Neural cell (in vitro differentiated cells): ENCODE measurements at regions not wholly inside any gene's neighbourhood (a gene's known extent, or its start where the extent isn't known, plus 50 kb on each side); places are given as distances from the start of the nearest gene placed in this dataset.

Experiments
- EP300 ChIP-seq: fragments of 450-650 bp; conservative IDR thresholded peaks from 2 replicates; pipeline ENCODE4 v1.6.1; 2014; ENCODE audit warnings: antibody characterized with exemption, mild to moderate bottlenecking, moderate library complexity; ENCODE audit not compliant: poor library complexity, severe bottlenecking
- EZH2 ChIP-seq: fragments of 200-600, 300-800 bp; shearing (Covaris generic), sonication (generic); IDR thresholded peaks from 2 replicates; pipeline ENCODE4 v1.6.1; 2014; ENCODE audit warnings: antibody characterized with exemption, low read length, borderline replicate concordance, mild to moderate bottlenecking; ENCODE audit not compliant: insufficient read depth, poor library complexity, severe bottlenecking
- POLR2AphosphoS5 ChIP-seq: IDR thresholded peaks from 2 replicates; pipeline ENCODE4 v1.6.1; 2012
- RAD21 ChIP-seq: fragments of 450-650 bp; conservative IDR thresholded peaks from 2 replicates; pipeline ENCODE4 v1.6.1; 2014; ENCODE audit warnings: antibody characterized with exemption, mild to moderate bottlenecking, moderate library complexity
- REST ChIP-seq: IDR thresholded peaks from 2 replicates; pipeline ENCODE4 v1.6.1; 2012; ENCODE audit warnings: borderline replicate concordance
- SMC3 ChIP-seq: fragments of 450-650 bp; conservative IDR thresholded peaks from 2 replicates; pipeline ENCODE4 v1.6.1; 2014; ENCODE audit warnings: antibody characterized with exemption, mild to moderate bottlenecking, moderate library complexity; ENCODE audit not compliant: poor library complexity
- TF ChIP-seq, protein P1 (sequence below): fragments of 450-650 bp; IDR thresholded peaks from 2 replicates; pipeline ENCODE4 v1.5.1; 2014; ENCODE audit warnings: antibody characterized with exemption, mild to moderate bottlenecking, moderate library complexity; ENCODE audit not compliant: poor library complexity, severe bottlenecking

DNA sequence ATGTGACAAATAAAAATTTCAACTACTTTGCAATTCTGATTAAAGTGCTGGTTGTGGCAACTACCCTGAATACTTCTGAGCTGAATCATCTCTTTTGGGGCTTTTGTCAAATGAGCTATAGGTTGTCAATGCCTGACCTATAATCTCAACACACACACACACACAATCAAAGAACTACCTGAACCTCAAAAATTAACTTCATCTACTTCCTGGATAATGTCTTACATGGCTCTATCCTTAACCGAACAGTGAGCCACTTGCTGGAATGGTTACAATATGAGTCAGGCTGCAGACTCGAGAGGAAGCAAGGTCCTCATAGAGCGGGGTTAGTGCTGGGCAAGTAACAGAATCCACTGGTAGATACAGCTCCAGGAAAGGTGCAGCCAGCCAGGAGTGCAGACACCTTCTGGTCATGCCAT lies 70.6 kb upstream of the DST start:
- TF ChIP-seq RAD21 (no peak), REST (no peak), EZH2 (no peak), POLR2AphosphoS5 (no peak), EP300 (no peak), SMC3 (no peak)
- TF ChIP-seq, protein P1, sequence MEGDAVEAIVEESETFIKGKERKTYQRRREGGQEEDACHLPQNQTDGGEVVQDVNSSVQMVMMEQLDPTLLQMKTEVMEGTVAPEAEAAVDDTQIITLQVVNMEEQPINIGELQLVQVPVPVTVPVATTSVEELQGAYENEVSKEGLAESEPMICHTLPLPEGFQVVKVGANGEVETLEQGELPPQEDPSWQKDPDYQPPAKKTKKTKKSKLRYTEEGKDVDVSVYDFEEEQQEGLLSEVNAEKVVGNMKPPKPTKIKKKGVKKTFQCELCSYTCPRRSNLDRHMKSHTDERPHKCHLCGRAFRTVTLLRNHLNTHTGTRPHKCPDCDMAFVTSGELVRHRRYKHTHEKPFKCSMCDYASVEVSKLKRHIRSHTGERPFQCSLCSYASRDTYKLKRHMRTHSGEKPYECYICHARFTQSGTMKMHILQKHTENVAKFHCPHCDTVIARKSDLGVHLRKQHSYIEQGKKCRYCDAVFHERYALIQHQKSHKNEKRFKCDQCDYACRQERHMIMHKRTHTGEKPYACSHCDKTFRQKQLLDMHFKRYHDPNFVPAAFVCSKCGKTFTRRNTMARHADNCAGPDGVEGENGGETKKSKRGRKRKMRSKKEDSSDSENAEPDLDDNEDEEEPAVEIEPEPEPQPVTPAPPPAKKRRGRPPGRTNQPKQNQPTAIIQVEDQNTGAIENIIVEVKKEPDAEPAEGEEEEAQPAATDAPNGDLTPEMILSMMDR: no peak
